ENCODE measurements at regions not wholly inside any gene's neighbourhood (a gene's known extent, or its start where the extent isn't known, plus 50 kb on each side); places are given as distances from the start of the nearest gene placed in this dataset.

DNA sequence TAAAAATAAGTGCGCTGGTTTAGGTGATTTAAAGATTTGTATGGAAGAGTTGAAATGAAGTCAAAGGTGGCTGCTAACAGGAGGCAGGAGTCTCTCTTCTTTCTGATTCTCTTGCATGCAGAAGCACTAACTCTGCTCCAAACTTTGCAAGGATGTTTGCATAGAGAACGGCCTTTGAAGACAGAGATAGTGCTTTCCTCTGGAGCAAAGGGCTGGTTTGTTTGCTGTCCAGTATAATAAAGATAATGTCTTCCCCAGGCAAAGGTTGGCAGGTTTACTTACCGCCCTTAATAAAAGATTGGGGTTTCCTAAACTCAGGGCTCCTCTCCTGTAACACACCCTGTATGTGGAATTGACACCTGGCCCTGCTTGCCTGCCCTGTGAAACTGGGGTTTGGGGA lies 210.6 kb upstream of the RREB1 start:
- H3K4me3 ChIP-seq (ENCODE audit: low read length), result no peak overlapping the region
- TF ChIP-seq, protein P1, sequence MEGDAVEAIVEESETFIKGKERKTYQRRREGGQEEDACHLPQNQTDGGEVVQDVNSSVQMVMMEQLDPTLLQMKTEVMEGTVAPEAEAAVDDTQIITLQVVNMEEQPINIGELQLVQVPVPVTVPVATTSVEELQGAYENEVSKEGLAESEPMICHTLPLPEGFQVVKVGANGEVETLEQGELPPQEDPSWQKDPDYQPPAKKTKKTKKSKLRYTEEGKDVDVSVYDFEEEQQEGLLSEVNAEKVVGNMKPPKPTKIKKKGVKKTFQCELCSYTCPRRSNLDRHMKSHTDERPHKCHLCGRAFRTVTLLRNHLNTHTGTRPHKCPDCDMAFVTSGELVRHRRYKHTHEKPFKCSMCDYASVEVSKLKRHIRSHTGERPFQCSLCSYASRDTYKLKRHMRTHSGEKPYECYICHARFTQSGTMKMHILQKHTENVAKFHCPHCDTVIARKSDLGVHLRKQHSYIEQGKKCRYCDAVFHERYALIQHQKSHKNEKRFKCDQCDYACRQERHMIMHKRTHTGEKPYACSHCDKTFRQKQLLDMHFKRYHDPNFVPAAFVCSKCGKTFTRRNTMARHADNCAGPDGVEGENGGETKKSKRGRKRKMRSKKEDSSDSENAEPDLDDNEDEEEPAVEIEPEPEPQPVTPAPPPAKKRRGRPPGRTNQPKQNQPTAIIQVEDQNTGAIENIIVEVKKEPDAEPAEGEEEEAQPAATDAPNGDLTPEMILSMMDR (conservative IDR thresholded peaks at IDR 0.05; ENCODE audit: low read length), result no peak
- no peak for DNase-seq (ENCODE audit: low read depth)

GRCh38 chr6:6900569-6901204 lies 207.1 kb upstream of the RREB1 start:
- H3K4me3 ChIP-seq (ENCODE audit: low read length), result no peak overlapping the region
- DNase-seq (ENCODE audit: low read depth), result no peak
- TF ChIP-seq, protein P1 (conservative IDR thresholded peaks at IDR 0.05; ENCODE audit: low read length), result no peak

DNA sequence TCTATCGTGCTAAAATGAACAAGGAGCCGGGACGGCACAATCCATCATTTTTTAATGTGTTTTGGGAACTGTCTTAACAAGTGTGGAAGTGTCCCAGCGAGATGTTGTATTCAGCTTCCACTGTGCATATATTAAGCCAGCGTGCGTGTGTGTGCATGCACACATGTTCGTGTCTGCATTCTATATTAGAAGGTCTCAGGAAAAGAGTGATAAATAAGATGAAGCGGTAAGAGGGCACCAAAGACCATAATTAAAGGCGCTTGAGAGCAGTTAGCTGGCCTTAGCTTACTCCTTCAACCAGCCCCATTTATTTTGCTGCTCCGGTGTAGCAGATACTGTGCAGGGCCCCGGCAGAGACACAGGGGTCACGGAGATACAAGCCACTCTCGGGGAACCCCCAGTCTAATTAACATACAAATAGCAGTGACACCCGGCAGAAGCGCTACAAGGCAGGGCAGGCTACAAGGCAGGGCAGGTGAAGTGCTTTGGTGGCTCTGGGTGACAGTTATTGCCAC lies 206.5 kb upstream of the RREB1 start:
- no peak overlapping the region for H3K4me3 ChIP-seq (ENCODE audit: low read length)
- TF ChIP-seq, protein P1 (conservative IDR thresholded peaks at IDR 0.05; ENCODE audit: low read length), result no peak
- DNase-seq (ENCODE audit: low read depth), result no peak

GRCh38 chr6:6901945-6902344 lies 205.8 kb upstream of the RREB1 start:
- DNase-seq (ENCODE audit: low read depth), result no peak
- H3K4me3 ChIP-seq (ENCODE audit: low read length), result no peak overlapping the region
- TF ChIP-seq, protein P1 (conservative IDR thresholded peaks at IDR 0.05; ENCODE audit: low read length), result no peak

GRCh38 chr6:6905961-6906518 lies 201.7 kb upstream of the RREB1 start:
- DNase-seq (ENCODE audit: low read depth), result no peak
- no peak overlapping the region for H3K4me3 ChIP-seq (ENCODE audit: low read length)
- TF ChIP-seq, protein P1 (conservative IDR thresholded peaks at IDR 0.05; ENCODE audit: low read length), result no peak

DNA sequence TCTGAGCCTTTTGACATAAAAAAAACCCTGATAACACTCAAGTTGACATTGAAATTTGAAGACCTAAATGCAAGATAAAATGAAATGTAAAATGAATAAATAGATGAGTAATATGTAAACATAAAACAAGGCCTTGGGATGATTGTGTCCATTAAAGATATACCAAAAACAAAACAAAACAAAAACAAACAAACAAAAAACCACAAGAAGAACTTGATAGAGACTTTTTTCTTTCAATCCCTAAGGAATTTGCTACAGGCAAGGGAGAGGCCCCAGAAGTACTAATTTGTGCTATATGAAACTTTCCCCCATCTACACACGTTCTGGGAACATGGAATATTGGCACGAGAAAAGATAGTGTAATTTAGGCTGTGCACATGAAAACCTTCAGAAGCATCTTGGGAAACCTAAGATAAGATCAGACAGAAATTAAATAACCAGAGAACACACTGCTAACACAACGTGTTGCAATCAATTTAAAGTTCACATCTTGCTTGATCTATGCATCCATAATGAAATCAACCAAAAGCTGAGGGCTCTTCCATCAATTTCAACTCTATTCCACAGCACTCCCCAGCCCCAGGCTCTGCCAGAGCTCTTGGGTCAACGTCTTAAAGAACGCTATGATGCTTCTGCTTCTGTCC lies 201.1 kb upstream of the RREB1 start:
- DNase-seq (ENCODE audit: low read depth), result no peak
- no peak overlapping the region for H3K4me3 ChIP-seq (ENCODE audit: low read length)
- TF ChIP-seq, protein P1 (conservative IDR thresholded peaks at IDR 0.05; ENCODE audit: low read length), result no peak

- H3K4me3 ChIP-seq (ENCODE audit: low read length), result no peak overlapping the region
- TF ChIP-seq, protein P1 (conservative IDR thresholded peaks at IDR 0.05; ENCODE audit: low read length), result no peak
- DNase-seq (ENCODE audit: low read depth), result no peak
These were observed 200.5 kb upstream of the RREB1 start for GRCh38 chr6:6907286-6907685.

All from AG10803 (cell line).